Hepatocyte (in vitro differentiated cells): ENCODE measurements at regions not wholly inside any gene's neighbourhood (a gene's known extent, or its start where the extent isn't known, plus 50 kb on each side); places are given as distances from the start of the nearest gene placed in this dataset.

Experiments used
- DNase-seq: peaks from one replicate; pipeline ENCODE4 v3.0.0-alpha.2; 2016; ENCODE audit warnings: low spot score
- H2AFZ ChIP-seq: fragments of 200-600 bp; sonication (generic); 2 replicates; pipeline ENCODE4 v1.6.0; 2016; ENCODE audit warnings: antibody characterized with exemption, mild to moderate bottlenecking
- H3K27ac ChIP-seq: fragments of 200-600 bp; sonication (generic); 2 replicates; pipeline ENCODE4 v1.5.1; 2016; ENCODE audit warnings: mild to moderate bottlenecking
- H3K27me3 ChIP-seq: fragments of 200-600 bp; sonication (generic); 2 replicates; pipeline ENCODE4 v1.6.1; 2016
- H3K36me3 ChIP-seq: fragments of 200-600 bp; sonication (generic); replicated peaks from 2 replicates; pipeline ENCODE4 v1.5.1; 2016; ENCODE audit warnings: low read depth; ENCODE audit not compliant: insufficient read depth
- H3K4me1 ChIP-seq: fragments of 200-600 bp; sonication (generic); 2 replicates; pipeline ENCODE4 v1.5.1; 2016; ENCODE audit warnings: mild to moderate bottlenecking, moderate library complexity; ENCODE audit not compliant: insufficient read depth
- H3K4me2 ChIP-seq: fragments of 200-600 bp; sonication (generic); 2 replicates; pipeline ENCODE4 v1.6.0; 2016
- H3K4me3 ChIP-seq: fragments of 200-600 bp; sonication (generic); 2 replicates; pipeline ENCODE4 v1.5.1; 2016; ENCODE audit warnings: mild to moderate bottlenecking
- H3K79me2 ChIP-seq: fragments of 200-600 bp; sonication (generic); 2 replicates; pipeline ENCODE4 v1.6.0; 2017; ENCODE audit warnings: mild to moderate bottlenecking
- H3K9me2 ChIP-seq: fragments of 200-600 bp; sonication (generic); replicated peaks from 2 replicates; pipeline ENCODE4 v1.6.0; 2017; ENCODE audit warnings: mild to moderate bottlenecking; ENCODE audit not compliant: insufficient read depth
- H3K9me3 ChIP-seq: fragments of 200-600 bp; sonication (generic); 2 replicates; pipeline ENCODE4 v1.5.1; 2016; ENCODE audit warnings: low read depth, mild to moderate bottlenecking
- H4K20me1 ChIP-seq: fragments of 200-600 bp; sonication (generic); 2 replicates; pipeline ENCODE4 v1.6.0; 2016; ENCODE audit warnings: mild to moderate bottlenecking; ENCODE audit not compliant: insufficient read depth, poor library complexity, severe bottlenecking
- EZH2 ChIP-seq: fragments of 200-600 bp; sonication (generic); IDR thresholded peaks from 2 replicates; pipeline ENCODE4 v1.6.1; 2016; ENCODE audit warnings: antibody characterized with exemption, mild to moderate bottlenecking, borderline replicate concordance
- EZH2phosphoT487 ChIP-seq: fragments of 200-600 bp; sonication (generic); IDR thresholded peaks from one replicate; pipeline ENCODE4 v1.6.1; 2018; ENCODE audit warnings: antibody characterized with exemption, mild to moderate bottlenecking, low read depth, moderate library complexity; ENCODE audit not compliant: unreplicated experiment, severe bottlenecking
- WGBS: methylation state at CpG from one replicate; pipeline ENCODE4 v1.1.6; 2016; ENCODE audit warnings: low lambda C conversion rate; ENCODE audit errors: missing lambda C conversion rate; 5-methylcytosine and 5-hydroxymethylcytosine counted together
- TF ChIP-seq, protein P1 (sequence below): fragments of 200-600 bp; sonication (generic); IDR thresholded peaks from 2 replicates; pipeline ENCODE4 v1.5.1; 2016; ENCODE audit warnings: antibody characterized with exemption, mild to moderate bottlenecking; ENCODE audit not compliant: poor library complexity

GRCh38 chr17:62882284-62882683, 74.2 kb upstream of the MARCHF10 start:
- Histone ChIP-seq H3K4me2 (no peak overlapping the region), H4K20me1 (no peaks in the 10 kb centered on the region), H3K9me2 (no peaks in the 10 kb centered on the region), H3K4me3 (no peak overlapping the region), H3K9me3 (no peaks in the 10 kb centered on the region), H3K27me3 (no peaks in the 10 kb centered on the region), H2AFZ (no peak overlapping the region), H3K36me3 (no peaks in the 10 kb centered on the region), H3K4me1 (no peaks in the 10 kb centered on the region), H3K79me2 (no peaks in the 10 kb centered on the region), H3K27ac (no peak overlapping the region)
- 92% methylated on average over 7 of the region's 7 CpGs for WGBS
- TF ChIP-seq, protein P1, sequence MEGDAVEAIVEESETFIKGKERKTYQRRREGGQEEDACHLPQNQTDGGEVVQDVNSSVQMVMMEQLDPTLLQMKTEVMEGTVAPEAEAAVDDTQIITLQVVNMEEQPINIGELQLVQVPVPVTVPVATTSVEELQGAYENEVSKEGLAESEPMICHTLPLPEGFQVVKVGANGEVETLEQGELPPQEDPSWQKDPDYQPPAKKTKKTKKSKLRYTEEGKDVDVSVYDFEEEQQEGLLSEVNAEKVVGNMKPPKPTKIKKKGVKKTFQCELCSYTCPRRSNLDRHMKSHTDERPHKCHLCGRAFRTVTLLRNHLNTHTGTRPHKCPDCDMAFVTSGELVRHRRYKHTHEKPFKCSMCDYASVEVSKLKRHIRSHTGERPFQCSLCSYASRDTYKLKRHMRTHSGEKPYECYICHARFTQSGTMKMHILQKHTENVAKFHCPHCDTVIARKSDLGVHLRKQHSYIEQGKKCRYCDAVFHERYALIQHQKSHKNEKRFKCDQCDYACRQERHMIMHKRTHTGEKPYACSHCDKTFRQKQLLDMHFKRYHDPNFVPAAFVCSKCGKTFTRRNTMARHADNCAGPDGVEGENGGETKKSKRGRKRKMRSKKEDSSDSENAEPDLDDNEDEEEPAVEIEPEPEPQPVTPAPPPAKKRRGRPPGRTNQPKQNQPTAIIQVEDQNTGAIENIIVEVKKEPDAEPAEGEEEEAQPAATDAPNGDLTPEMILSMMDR, result no peak
- TF ChIP-seq EZH2phosphoT487 (no peak), EZH2 (no peak)
- no peak for DNase-seq

GRCh38 chr17:62880120-62880519, 72.0 kb upstream of the MARCHF10 start:
- Histone ChIP-seq H3K36me3 (no peaks in the 10 kb centered on the region), H3K9me2 (no peaks in the 10 kb centered on the region), H3K27me3 (no peaks in the 10 kb centered on the region), H3K4me2 (no peak overlapping the region), H3K79me2 (no peaks in the 10 kb centered on the region), H3K4me3 (no peak overlapping the region), H2AFZ (no peak overlapping the region), H3K4me1 (no peaks in the 10 kb centered on the region), H3K9me3 (no peaks in the 10 kb centered on the region), H4K20me1 (no peaks in the 10 kb centered on the region), H3K27ac (no peak overlapping the region)
- DNase-seq, result no peak
- TF ChIP-seq EZH2phosphoT487 (no peak), EZH2 (no peak)
- TF ChIP-seq, protein P1, result no peak

DNA sequence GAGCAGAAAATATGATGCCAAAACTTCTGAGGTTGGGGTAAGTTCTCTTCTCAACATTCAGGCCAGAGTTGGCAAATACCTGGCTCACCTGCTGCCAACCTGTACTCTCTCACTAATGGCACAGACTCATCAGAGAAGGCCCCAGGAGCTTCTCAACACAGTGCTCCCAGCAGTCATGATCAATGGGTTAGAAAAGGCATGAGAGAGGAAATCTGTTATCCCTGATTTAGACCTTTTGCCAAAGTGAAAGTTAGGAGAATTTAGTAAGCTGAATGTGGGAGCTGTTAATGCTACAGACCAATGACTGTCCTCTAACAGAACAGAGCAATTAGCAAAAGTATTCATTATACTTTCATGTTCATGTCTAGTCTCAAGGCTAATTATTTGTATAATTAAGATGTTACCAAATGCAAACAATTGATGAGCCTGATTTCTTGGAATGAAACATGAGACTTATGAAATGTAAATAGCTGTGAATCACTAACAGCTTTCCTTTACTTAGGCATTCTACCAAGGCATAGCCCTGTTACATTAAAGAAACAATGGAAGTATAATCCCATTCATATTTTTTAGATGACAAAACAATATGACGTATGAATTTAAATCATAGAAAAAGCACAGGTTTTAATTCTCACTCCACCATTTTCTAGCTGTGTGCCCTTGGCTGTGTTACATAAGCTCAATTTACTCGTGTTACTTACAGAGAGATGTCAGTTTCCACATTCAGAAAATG, 68.7 kb upstream of the MARCHF10 start:
- H3K79me2 ChIP-seq, result no peaks in the 10 kb centered on the region
- no peak overlapping the region for H2AFZ ChIP-seq
- WGBS, result 94% methylated on average over 2 of the region's 2 CpGs

More for the DNA sequence above, 68.7 kb upstream of the MARCHF10 start:
- TF ChIP-seq, protein P1, result no peak
- TF ChIP-seq EZH2phosphoT487 (no peak), EZH2 (no peak)
- H3K4me2 ChIP-seq, result no peak overlapping the region
- H3K4me1 ChIP-seq, result no peaks in the 10 kb centered on the region
- H3K9me2 ChIP-seq, result no peaks in the 10 kb centered on the region
- no peaks in the 10 kb centered on the region for H3K36me3 ChIP-seq
- H4K20me1 ChIP-seq, result no peaks in the 10 kb centered on the region
- no peaks in the 10 kb centered on the region for H3K27me3 ChIP-seq
- no peaks in the 10 kb centered on the region for H3K9me3 ChIP-seq
- no peak overlapping the region for H3K4me3 ChIP-seq
- no peak overlapping the region for H3K27ac ChIP-seq
- no peak for DNase-seq
